Psoas muscle (tissue), 7 donors: ENCODE measurements at regions not wholly inside any gene's neighbourhood (a gene's known extent, or its start where the extent isn't known, plus 50 kb on each side); places are given as distances from the start of the nearest gene placed in this dataset.

Experiments
- ATAC-seq, 4 donors: fragments of 200-7000 bp; cut with Tn5 transposase; one replicate each; pipeline ENCODE4 v1.9.1; 2020; ENCODE audit warnings: moderate library complexity in 3 of 4, mild to moderate bottlenecking in 2 of 4
- DNase-seq, 2 donors: peaks; one replicate each; pipeline ENCODE4 v3.0.0-alpha.2; 2020
- H3K27ac ChIP-seq: fragments of 200-600 bp; one replicate; pipeline ENCODE4 v1.8.0; 2022
- H3K27me3 ChIP-seq, 3 donors: fragments of 200-600 bp in 1 of 3; one replicate each; pipeline versions ENCODE4 v1.6.1 to v1.8.0; 2013 to 2022; ENCODE audit warnings: low read length in 2 of 3, mild to moderate bottlenecking in 2 of 3, moderate library complexity in 1 of 3; ENCODE audit not compliant: insufficient read depth in 3 of 3
- H3K36me3 ChIP-seq, 2 donors: fragments of 200-600 bp in 1 of 2; one replicate each; pipeline versions ENCODE4 v1.6.1 to v1.8.0; 2013 to 2022; ENCODE audit warnings: low read depth in 1 of 2, mild to moderate bottlenecking in 1 of 2, moderate library complexity in 1 of 2; ENCODE audit not compliant: insufficient read depth in 1 of 2
- H3K4me1 ChIP-seq: fragments of 200-600 bp; one replicate; pipeline ENCODE4 v1.8.0; 2022
- H3K4me3 ChIP-seq: fragments of 200-600 bp; one replicate; pipeline ENCODE4 v1.8.0; 2022; ENCODE audit warnings: mild to moderate bottlenecking
- H3K9me3 ChIP-seq: fragments of 200-600 bp; one replicate; pipeline ENCODE4 v1.8.0; 2022
- WGBS, 3 donors: extraction: QIAGEN DNeasy Blood & Tissue Kit; methylation state at CpG; one replicate each; pipeline versions ENCODE4 v1.1.6 to v1.1.7; 2013; 5-methylcytosine and 5-hydroxymethylcytosine counted together
- intact Hi-C, 2 donors: fragments of 100-400 bp; cut with DNase I; formaldehyde crosslinking; loops; one replicate each; pipeline versions ENCODE4 v1.11.0 to v1.14.2; 2022
- TF ChIP-seq, protein P1 (sequence below): fragments of 200-600 bp; IDR thresholded peaks from one replicate; pipeline ENCODE4 v1.8.0; 2022; ENCODE audit warnings: antibody characterized with exemption
- donor health status: healthy with polysubstance abuse.
- donor health status: DM: no; HTN: no; CAD: no; lungs with moderate emphysema.
- donor health status: Bipolar disorder and iron deficiency.
- donor health status: healthy.
- donor health status: DM: yes; HTN: yes; CAD: no.
- donor health status: DM: no; HTN: no; CAD: no.
- donor health status: DM: yes; HTN: yes; CAD: no.

GRCh38 chr11:120021391-120021953 is 116.4 kb downstream of the TRIM29 start:
- DNase-seq (no peak), ATAC-seq (no peak)
- TF ChIP-seq, protein P1, sequence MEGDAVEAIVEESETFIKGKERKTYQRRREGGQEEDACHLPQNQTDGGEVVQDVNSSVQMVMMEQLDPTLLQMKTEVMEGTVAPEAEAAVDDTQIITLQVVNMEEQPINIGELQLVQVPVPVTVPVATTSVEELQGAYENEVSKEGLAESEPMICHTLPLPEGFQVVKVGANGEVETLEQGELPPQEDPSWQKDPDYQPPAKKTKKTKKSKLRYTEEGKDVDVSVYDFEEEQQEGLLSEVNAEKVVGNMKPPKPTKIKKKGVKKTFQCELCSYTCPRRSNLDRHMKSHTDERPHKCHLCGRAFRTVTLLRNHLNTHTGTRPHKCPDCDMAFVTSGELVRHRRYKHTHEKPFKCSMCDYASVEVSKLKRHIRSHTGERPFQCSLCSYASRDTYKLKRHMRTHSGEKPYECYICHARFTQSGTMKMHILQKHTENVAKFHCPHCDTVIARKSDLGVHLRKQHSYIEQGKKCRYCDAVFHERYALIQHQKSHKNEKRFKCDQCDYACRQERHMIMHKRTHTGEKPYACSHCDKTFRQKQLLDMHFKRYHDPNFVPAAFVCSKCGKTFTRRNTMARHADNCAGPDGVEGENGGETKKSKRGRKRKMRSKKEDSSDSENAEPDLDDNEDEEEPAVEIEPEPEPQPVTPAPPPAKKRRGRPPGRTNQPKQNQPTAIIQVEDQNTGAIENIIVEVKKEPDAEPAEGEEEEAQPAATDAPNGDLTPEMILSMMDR, result no peak
- no peak overlapping the region for H3K27ac ChIP-seq
- H3K9me3 ChIP-seq, result no peaks in the 10 kb centered on the region
- intact Hi-C loops, result no loop called here
- 93 to 94% (median 93%) methylated on average over 7 of the region's 7 CpGs for WGBS, 3 donors
- peaks cover 0 to 24% (median 1%) of the 10 kb centered on the region in 3 donors for H3K27me3 ChIP-seq
- H3K4me3 ChIP-seq, result no peak overlapping the region
- no peaks in the 10 kb centered on the region for H3K36me3 ChIP-seq
- H3K4me1 ChIP-seq, result no peaks in the 10 kb centered on the region

- TF ChIP-seq, protein P1, result no peak
- no peak overlapping the region for H3K27ac ChIP-seq
- intact Hi-C loops, result no loop called here
- WGBS, 3 donors, result 59 to 83% (median 60%) methylated on average over 2 of the region's 2 CpGs
- H3K4me3 ChIP-seq, result no peak overlapping the region
- DNase-seq (no peak), ATAC-seq (no peak)
- peaks cover 0 to 24% (median 1%) of the 10 kb centered on the region in 3 donors for H3K27me3 ChIP-seq
- no peaks in the 10 kb centered on the region for H3K4me1 ChIP-seq
- H3K9me3 ChIP-seq, result no peaks in the 10 kb centered on the region
- H3K36me3 ChIP-seq, result no peaks in the 10 kb centered on the region
These were observed 116.9 kb downstream of the TRIM29 start for GRCh38 chr11:120020981-120021380.

DNA sequence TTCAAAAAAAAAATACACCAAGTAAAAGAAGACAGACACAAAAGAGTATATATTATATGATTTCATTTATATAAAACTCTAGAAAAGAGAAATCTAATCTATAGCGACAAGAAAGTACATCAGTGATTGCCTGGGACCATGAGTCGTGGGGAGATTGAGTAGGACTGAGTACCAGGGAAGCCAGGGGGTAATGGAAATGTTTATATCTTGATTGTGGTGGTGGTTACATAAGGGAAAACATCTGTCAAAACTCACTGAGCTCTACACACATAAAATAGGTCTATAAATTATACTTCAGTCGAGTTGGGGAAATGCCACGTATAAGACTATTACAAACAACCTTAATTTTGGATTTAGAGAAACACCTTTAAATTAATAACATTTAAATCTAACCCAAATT is 117.4 kb downstream of the TRIM29 start:
- intact Hi-C loops, result no loop called here
- ATAC-seq, result no peak

DNA sequence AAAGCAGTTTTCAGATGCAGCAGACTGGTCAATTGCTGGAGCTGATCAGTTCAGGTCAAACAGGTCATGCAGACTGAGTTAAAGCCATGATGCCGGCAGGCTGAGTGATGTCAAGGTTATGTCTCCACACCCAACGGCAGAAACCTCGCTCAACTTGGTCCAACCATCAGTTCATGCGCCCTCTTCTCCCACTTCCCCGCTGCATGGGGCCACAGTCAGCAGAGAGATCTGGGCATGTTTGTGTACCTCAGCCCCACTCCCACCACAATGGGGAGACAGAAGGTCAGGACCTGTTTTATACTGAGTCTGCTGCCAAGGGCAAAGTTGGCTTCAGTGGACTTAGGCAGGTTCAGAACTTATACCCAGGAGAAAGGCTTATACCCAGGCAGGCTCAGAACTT is 118.7 kb downstream of the TRIM29 start:
- no peaks in the 10 kb centered on the region for H3K9me3 ChIP-seq
- no peak for ATAC-seq
- H3K27ac ChIP-seq, result no peak overlapping the region
- WGBS, 3 donors, result 91 to 92% (median 92%) methylated on average over 5 of the region's 5 CpGs
- H3K36me3 ChIP-seq, result no peaks in the 10 kb centered on the region
- peaks cover 0 to 40% (median 3%) of the 10 kb centered on the region in 3 donors for H3K27me3 ChIP-seq
- no peak overlapping the region for H3K4me3 ChIP-seq
- intact Hi-C loops, result no loop called here
- DNase-seq, result no peak
- TF ChIP-seq, protein P1, result no peak
- no peaks in the 10 kb centered on the region for H3K4me1 ChIP-seq

More for the DNA sequence above, 117.4 kb downstream of the TRIM29 start:
- H3K9me3 ChIP-seq, result no peaks in the 10 kb centered on the region
- H3K27ac ChIP-seq, result no peak overlapping the region
- H3K27me3 ChIP-seq, result peaks cover 0 to 29% (median 1%) of the 10 kb centered on the region in 3 donors
- TF ChIP-seq, protein P1, result no peak
- no peaks in the 10 kb centered on the region for H3K4me1 ChIP-seq
- 91 to 95% (median 93%) methylated on average over 4 of the region's 4 CpGs for WGBS, 3 donors
- no peak overlapping the region for H3K4me3 ChIP-seq
- no peaks in the 10 kb centered on the region for H3K36me3 ChIP-seq
- DNase-seq, result no peak

DNA sequence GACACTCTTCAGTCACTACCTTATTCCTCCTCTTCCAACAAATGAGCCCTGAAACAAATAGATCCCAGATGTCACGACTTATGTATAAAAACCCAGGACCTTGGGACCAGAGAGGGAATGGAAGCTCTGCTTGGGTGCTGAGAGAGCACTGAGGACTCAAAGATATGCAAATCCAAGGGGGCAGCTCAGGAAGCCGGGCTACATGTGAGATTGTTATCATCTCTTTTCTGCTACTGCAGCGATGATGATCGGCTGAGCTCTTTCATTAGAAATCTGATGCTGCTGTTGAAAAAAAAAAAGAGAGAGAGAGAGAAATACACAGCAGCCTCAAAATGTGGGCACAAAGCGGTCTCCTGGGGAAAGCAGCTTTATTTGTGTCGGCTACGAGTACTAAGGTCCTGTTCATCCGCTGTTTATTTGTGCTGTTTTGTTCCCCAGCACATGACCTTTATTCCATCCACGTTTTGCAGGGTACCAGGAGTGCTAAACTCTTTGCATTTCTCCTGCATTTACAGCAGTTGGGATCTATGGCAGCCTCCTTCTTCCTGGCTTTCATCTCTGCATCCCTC is 120.2 kb downstream of the TRIM29 start:
- intact Hi-C loops, result no loop called here
- no peak overlapping the region for H3K27ac ChIP-seq
- H3K9me3 ChIP-seq, result no peaks in the 10 kb centered on the region
- no peak overlapping the region for H3K4me3 ChIP-seq
- WGBS, 3 donors, result 21 to 30% (median 27%) methylated on average over 9 of the region's 9 CpGs
- no peaks in the 10 kb centered on the region for H3K4me1 ChIP-seq
- DNase-seq (no peak), ATAC-seq (no peak)
- TF ChIP-seq, protein P1, result no peak
- H3K36me3 ChIP-seq, result no peaks in the 10 kb centered on the region
- H3K27me3 ChIP-seq, result peaks cover 0 to 49% (median 3%) of the 10 kb centered on the region in 3 donors
